ENCODE measurements at regions not wholly inside any gene's neighbourhood (a gene's known extent, or its start where the extent isn't known, plus 50 kb on each side); places are given as distances from the start of the nearest gene placed in this dataset.

- TF ChIP-seq SMARCA5 (IDR thresholded peaks at IDR 0.05) = no peak
Observed at GRCh38 chr3:186464424-186465093, 79.6 kb downstream of the CRYGS start (continued).

- FAIRE-seq = peak; percentile 82
- Histone ChIP-seq H3K79me2 (ENCODE audit: control insufficient read depth, insufficient read depth, low read length) (no peaks in the 10 kb centered on the region), H3K4me1 (replicated peaks in 1 of 2; ENCODE audit: control insufficient read depth in 2 of 2, insufficient read depth in 2 of 2, low read length in 2 of 2) (peaks cover 0 to 13% of the 10 kb centered on the region in 2 experiments; a peak in 2 of 5 replicates), H3K36me3 (ENCODE audit: control insufficient read depth, insufficient read depth, low read length) (no peaks in the 10 kb centered on the region), H3K27ac (ENCODE audit: extremely low read depth, low read depth, low read length) (no peak overlapping the region), H3K4me3 (no peak overlapping the region), H3K9ac (ENCODE audit: insufficient read depth in 1 of 2, low read depth in 2 of 2, low read length in 2 of 2) (no peak overlapping the region), H2AFZ (ENCODE audit: low read depth, low read length) (no peak overlapping the region), H4K20me1 (replicated peaks; ENCODE audit: control insufficient read depth, insufficient read depth, low read length) (no peaks in the 10 kb centered on the region), H3K9me3 (replicated peaks; ENCODE audit: control insufficient read depth, insufficient read depth, low read depth, low read length) (no peaks in the 10 kb centered on the region), H3K27me3 (ENCODE audit: control insufficient read depth in 2 of 2, insufficient read depth in 2 of 2, low read length in 2 of 2) (peaks cover 2 to 7% of the 10 kb centered on the region in 2 experiments; a peak in 2 of 5 replicates), H3K4me2 (ENCODE audit: insufficient read depth, low read length) (no peak overlapping the region), H3K9me1 (ENCODE audit: control insufficient read depth, insufficient read depth, low read length) (peaks cover 4% of the 10 kb centered on the region)
- 6% methylated on average over 1 of the region's 1 CpG for WGBS (ENCODE audit: insufficient coverage, low coverage, missing lambda C conversion rate)
- peak; percentile 53; the same call in 2 of the 3 replicates for ATAC-seq
- in situ Hi-C loops (cut with MboI) (no loop called here), intact Hi-C loops (cut with micrococcal nuclease) (no loop called here)
- CTCF ChIA-PET (ENCODE audit: low intra/inter-chr PET ratio) = no interaction called here
- no TSS peak for BruUV-seq (replicated peaks)
- POLR2A ChIA-PET = interaction anchor here (0.6 kb wide), 1 partner anchor 9 kb away, joined by 3 read pairs; no protein-coding TSS in a partner anchor
- DNase-seq (ENCODE audit: extremely low read depth in 1 of 4, low spot score in 3 of 4) = peak; percentile 54 to 76 (median 72)
- no peak for TF ChIP-seq OTX1 (CRISPR knock-in tag; IDR thresholded peaks at IDR 0.05)
- TF ChIP-seq CBFA2T3 (IDR thresholded peaks at IDR 0.05) = peak; percentile 67
- TF ChIP-seq MAFG (tag; conservative IDR thresholded peaks at IDR 0.05) = 0 out of 2 replicates have a peak, but pooled peaks have one; percentile 38
- TF ChIP-seq FOSL1 (tag; conservative IDR thresholded peaks at IDR 0.05) = peak; percentile 99
- TF ChIP-seq HMBOX1 (IDR thresholded peaks at IDR 0.05) = peak; percentile 73; the same call in 1 of the 2 replicates
- TF ChIP-seq SMARCA4 (IDR thresholded peaks at IDR 0.05) = peak; percentile 76
- TF ChIP-seq ATF6 (CRISPR knock-in tag; IDR thresholded peaks at IDR 0.05) = no peak
- no peak for TF ChIP-seq PHF21A (IDR thresholded peaks at IDR 0.05; ENCODE audit: borderline replicate concordance, low read depth)
- TF ChIP-seq NFE2 (IDR thresholded peaks at IDR 0.05; ENCODE audit: low read depth) = peak; percentile 26; the same call in 1 of the 2 replicates
- TF ChIP-seq ATF3 (IDR thresholded peaks at IDR 0.05) = peak; percentile 88
- TF ChIP-seq ATF3 (CRISPR knock-in tag; conservative IDR thresholded peaks at IDR 0.05) = 0 out of 2 replicates have a peak, but pooled peaks have one; percentile 52
- no peak for TF ChIP-seq MAFK (IDR thresholded peaks at IDR 0.05; ENCODE audit: low read length)
- TF ChIP-seq CGGBP1 (CRISPR knock-in tag; IDR thresholded peaks at IDR 0.05) = no peak
- peak; percentile 86 for TF ChIP-seq JUND (IDR thresholded peaks at IDR 0.05; ENCODE audit: borderline replicate concordance, low read depth, low read length)
- TF ChIP-seq JUND (tag; IDR thresholded peaks at IDR 0.05; ENCODE audit: borderline replicate concordance, low read depth, low read length) = peak; percentile 89
- peak; percentile 65 for TF ChIP-seq DPF2 (IDR thresholded peaks at IDR 0.05)
- TF ChIP-seq MEIS2 (IDR thresholded peaks at IDR 0.05; ENCODE audit: partially characterized antibody) = peak; percentile 49
- peak; percentile 21 for TF ChIP-seq FOS (IDR thresholded peaks at IDR 0.05; ENCODE audit: extremely low read depth, insufficient read length)
- TF ChIP-seq PHF8 (IDR thresholded peaks at IDR 0.05; ENCODE audit: borderline replicate concordance, low read length) = no peak
Observed at GRCh38 chr3:186461141-186461540, 83.0 kb downstream of the CRYGS start.

All from K562 (cell line).